H1 (cell line): ENCODE measurements at regions not wholly inside any gene's neighbourhood (a gene's known extent, or its start where the extent isn't known, plus 50 kb on each side); places are given as distances from the start of the nearest gene placed in this dataset.

ENCODE experiments used
- BCL11A ChIP-seq, 2 experiments: IDR thresholded peaks; one replicate each; pipeline ENCODE4 v1.6.1; 2011; ENCODE audit warnings: low read depth in 2 of 2, low read length in 2 of 2, mild to moderate bottlenecking in 2 of 2
- CHD2 ChIP-seq: IDR thresholded peaks from 2 replicates; pipeline ENCODE4 v1.6.1; 2012; ENCODE audit warnings: low read length, improper control_type of control experiment
- CTCF ChIP-seq, 3 experiments: IDR thresholded peaks; 1 replicate in 2 of 3; 2 replicates in 1 of 3; pipeline versions ENCODE4 v1.5.1 to v1.6.1; 2011; ENCODE audit warnings: low read length in 3 of 3, mild to moderate bottlenecking in 3 of 3, inconsistent platforms in 2 of 3, low read depth in 1 of 3, moderate library complexity in 1 of 3; ENCODE audit not compliant: insufficient read depth in 1 of 3; ENCODE audit errors: control extremely low read depth in 1 of 3
- EGR1 ChIP-seq: IDR thresholded peaks from 2 replicates; pipeline ENCODE4 v1.6.1; 2011; ENCODE audit warnings: low read depth, low read length, borderline replicate concordance
- EP300 ChIP-seq, 2 experiments: IDR thresholded peaks; 1 replicate in 1 of 2; 2 replicates in 1 of 2; pipeline ENCODE4 v1.6.1; 2011 to 2012; ENCODE audit warnings: low read depth in 2 of 2, low read length in 2 of 2, mild to moderate bottlenecking in 2 of 2, borderline replicate concordance in 1 of 2, inconsistent platforms in 1 of 2, moderate library complexity in 1 of 2
- FOSL1 ChIP-seq: IDR thresholded peaks from 2 replicates; pipeline ENCODE4 v1.6.1; 2011; ENCODE audit warnings: mild to moderate bottlenecking, low read depth, low read length, moderate library complexity; ENCODE audit not compliant: insufficient read depth
- GTF2F1 ChIP-seq: IDR thresholded peaks from 2 replicates; pipeline ENCODE4 v1.6.1; 2012; ENCODE audit warnings: low read depth, low read length, improper control_type of control experiment, borderline replicate concordance
- HDAC2 ChIP-seq, 2 experiments: fragments of 300-600 bp in 1 of 2; sonication (generic) in 1 of 2; IDR thresholded peaks; 2 replicates each; pipeline ENCODE4 v1.6.1; 2011 to 2012; ENCODE audit warnings: low read depth in 2 of 2, low read length in 2 of 2, mild to moderate bottlenecking in 2 of 2, moderate library complexity in 2 of 2, borderline replicate concordance in 1 of 2, inconsistent platforms in 1 of 2
- HDAC6 ChIP-seq: IDR thresholded peaks from one replicate; pipeline ENCODE4 v1.7.1; 2012; ENCODE audit warnings: low read depth, mild to moderate bottlenecking, inconsistent platforms, low read length, moderate library complexity
- MAFK ChIP-seq: IDR thresholded peaks from 2 replicates; pipeline ENCODE4 v1.6.1; 2012; ENCODE audit warnings: low read depth, mild to moderate bottlenecking, improper control_type of control experiment, low read length
- POLR2A ChIP-seq, 2 experiments: IDR thresholded peaks; 1 replicate in 1 of 2; 2 replicates in 1 of 2; pipeline ENCODE4 v1.6.1; 2011; ENCODE audit warnings: low read depth in 2 of 2, low read length in 2 of 2, mild to moderate bottlenecking in 2 of 2; ENCODE audit errors: control extremely low read depth in 1 of 2
- POLR2AphosphoS5 ChIP-seq: IDR thresholded peaks from 2 replicates; pipeline ENCODE4 v1.6.1; 2011; ENCODE audit warnings: low read depth, low read length
- SIN3A ChIP-seq, 2 experiments: IDR thresholded peaks in 1 of 2; conservative IDR thresholded peaks in 1 of 2; 2 replicates each; pipeline ENCODE4 v1.6.1; 2011 to 2012; ENCODE audit warnings: low read length in 2 of 2, improper control_type of control experiment in 1 of 2, low read depth in 1 of 2, mild to moderate bottlenecking in 1 of 2

GRCh38 chr3:5299161-5299560 is 111.7 kb downstream of the EDEM1 start:
- no peak for TF ChIP-seq HDAC6
- no peak for TF ChIP-seq CTCF (IDR thresholded peaks at IDR 0.05; ENCODE audit: control extremely low read depth in 1 of 3, insufficient read depth in 1 of 3, low read depth in 1 of 3, low read length in 3 of 3)
- TF ChIP-seq BCL11A (IDR thresholded peaks at IDR 0.05; ENCODE audit: low read depth in 2 of 2, low read length in 2 of 2) = no peak
- TF ChIP-seq HDAC2 (IDR thresholded peaks at IDR 0.05; ENCODE audit: borderline replicate concordance in 1 of 2, low read depth in 2 of 2, low read length in 2 of 2) = no peak
- no peak for TF ChIP-seq GTF2F1
- TF ChIP-seq MAFK = no peak
- no peak for TF ChIP-seq POLR2A (IDR thresholded peaks at IDR 0.05; ENCODE audit: control extremely low read depth in 1 of 2, low read depth in 2 of 2, low read length in 2 of 2)
- TF ChIP-seq CHD2 = no peak
- no peak for TF ChIP-seq EP300 (IDR thresholded peaks at IDR 0.05; ENCODE audit: borderline replicate concordance in 1 of 2, low read depth in 2 of 2, low read length in 2 of 2)
- no peak for TF ChIP-seq POLR2AphosphoS5
- TF ChIP-seq FOSL1 = no peak
- TF ChIP-seq SIN3A (conservative IDR thresholded peaks at IDR 0.05 in 1 of 2, IDR thresholded peaks at IDR 0.05 in 1 of 2; ENCODE audit: low read depth in 1 of 2, low read length in 2 of 2) = no peak
- TF ChIP-seq EGR1 = no peak
